ENCODE measurements at regions not wholly inside any gene's neighbourhood (a gene's known extent, or its start where the extent isn't known, plus 50 kb on each side); places are given as distances from the start of the nearest gene placed in this dataset.

DNA sequence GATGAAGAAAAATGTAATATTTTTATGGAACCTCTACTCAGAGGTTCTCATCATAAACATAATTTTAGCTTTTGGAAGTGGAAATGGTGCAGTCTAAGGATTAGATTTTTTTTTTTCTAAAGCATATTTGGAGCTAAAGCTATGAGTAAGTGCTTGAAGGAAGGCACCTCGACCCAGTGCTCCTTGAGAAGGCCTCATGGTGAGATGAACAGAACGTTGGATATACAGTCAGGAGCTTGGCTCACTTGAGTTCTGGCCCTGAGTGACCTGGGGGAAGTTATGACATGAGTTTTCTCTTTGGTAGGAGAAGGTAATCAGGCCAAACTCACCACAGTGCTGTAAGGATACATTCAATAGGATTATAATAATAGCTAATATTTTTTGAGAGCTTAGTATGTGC, 163.3 kb downstream of the JCAD start:
- no peak for DNase-seq
- Histone ChIP-seq H3K4me1 (no peaks in the 10 kb centered on the region), H3K4me3 (ENCODE audit: low read depth, low read length) (no peak overlapping the region), H3K27me3 (no peaks in the 10 kb centered on the region), H3K36me3 (no peaks in the 10 kb centered on the region), H3K9me3 (no peaks in the 10 kb centered on the region)
- TF ChIP-seq, protein P1, sequence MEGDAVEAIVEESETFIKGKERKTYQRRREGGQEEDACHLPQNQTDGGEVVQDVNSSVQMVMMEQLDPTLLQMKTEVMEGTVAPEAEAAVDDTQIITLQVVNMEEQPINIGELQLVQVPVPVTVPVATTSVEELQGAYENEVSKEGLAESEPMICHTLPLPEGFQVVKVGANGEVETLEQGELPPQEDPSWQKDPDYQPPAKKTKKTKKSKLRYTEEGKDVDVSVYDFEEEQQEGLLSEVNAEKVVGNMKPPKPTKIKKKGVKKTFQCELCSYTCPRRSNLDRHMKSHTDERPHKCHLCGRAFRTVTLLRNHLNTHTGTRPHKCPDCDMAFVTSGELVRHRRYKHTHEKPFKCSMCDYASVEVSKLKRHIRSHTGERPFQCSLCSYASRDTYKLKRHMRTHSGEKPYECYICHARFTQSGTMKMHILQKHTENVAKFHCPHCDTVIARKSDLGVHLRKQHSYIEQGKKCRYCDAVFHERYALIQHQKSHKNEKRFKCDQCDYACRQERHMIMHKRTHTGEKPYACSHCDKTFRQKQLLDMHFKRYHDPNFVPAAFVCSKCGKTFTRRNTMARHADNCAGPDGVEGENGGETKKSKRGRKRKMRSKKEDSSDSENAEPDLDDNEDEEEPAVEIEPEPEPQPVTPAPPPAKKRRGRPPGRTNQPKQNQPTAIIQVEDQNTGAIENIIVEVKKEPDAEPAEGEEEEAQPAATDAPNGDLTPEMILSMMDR (IDR thresholded peaks at IDR 0.05; ENCODE audit: low read depth, low read length) = no peak

DNA sequence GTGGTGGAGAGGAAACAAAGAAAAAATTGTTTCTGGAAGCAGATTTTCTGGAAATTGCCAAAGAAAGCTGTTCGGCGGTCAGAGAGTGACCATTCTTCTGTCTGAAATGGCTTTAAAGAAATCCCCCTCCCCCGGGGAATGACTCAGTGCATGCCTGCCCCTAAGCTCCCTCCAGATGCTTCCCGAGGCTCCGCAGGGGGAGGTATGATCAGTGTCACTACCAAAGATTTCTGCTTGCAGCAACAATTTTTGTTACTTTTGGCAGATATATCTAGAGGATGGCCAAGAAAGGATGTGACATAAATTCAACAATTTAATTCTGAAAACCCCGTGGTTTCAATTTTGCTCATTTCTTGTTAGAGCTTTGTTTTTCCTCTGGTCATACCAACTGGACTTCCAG, 163.9 kb downstream of the JCAD start:
- TF ChIP-seq, protein P1 (IDR thresholded peaks at IDR 0.05; ENCODE audit: low read depth, low read length) = no peak
- Histone ChIP-seq H3K27me3 (no peaks in the 10 kb centered on the region), H3K4me1 (no peaks in the 10 kb centered on the region), H3K9me3 (no peaks in the 10 kb centered on the region), H3K36me3 (no peaks in the 10 kb centered on the region), H3K4me3 (ENCODE audit: low read depth, low read length) (no peak overlapping the region)
- DNase-seq = no peak

DNA sequence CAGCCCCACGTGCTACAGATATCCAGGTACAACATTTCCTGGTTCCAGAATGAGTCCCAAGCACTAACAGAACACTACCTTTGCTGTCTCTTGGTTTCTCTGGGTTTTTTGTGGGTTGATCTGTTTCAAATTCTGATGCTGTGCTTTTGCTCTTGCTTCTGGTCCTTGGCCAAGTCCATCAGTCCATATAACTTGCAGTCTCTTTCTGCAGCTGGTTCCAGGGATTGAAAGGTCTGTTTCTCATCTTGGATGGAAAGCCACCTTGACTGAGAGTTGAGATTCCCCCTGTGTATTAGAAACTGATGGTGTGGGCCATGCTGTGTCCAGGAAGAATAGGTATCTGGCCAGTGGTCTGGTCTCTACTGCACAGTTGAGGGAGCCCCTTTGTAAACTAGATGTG, 171.1 kb downstream of the JCAD start:
- no peaks in the 10 kb centered on the region for H3K27me3 ChIP-seq
- no peaks in the 10 kb centered on the region for H3K36me3 ChIP-seq
- H3K9me3 ChIP-seq = no peaks in the 10 kb centered on the region
- no peaks in the 10 kb centered on the region for H3K4me1 ChIP-seq
- H3K4me3 ChIP-seq (ENCODE audit: low read depth, low read length) = no peak overlapping the region
- TF ChIP-seq, protein P1 (IDR thresholded peaks at IDR 0.05; ENCODE audit: low read depth, low read length) = no peak
- no peak for DNase-seq

DNA sequence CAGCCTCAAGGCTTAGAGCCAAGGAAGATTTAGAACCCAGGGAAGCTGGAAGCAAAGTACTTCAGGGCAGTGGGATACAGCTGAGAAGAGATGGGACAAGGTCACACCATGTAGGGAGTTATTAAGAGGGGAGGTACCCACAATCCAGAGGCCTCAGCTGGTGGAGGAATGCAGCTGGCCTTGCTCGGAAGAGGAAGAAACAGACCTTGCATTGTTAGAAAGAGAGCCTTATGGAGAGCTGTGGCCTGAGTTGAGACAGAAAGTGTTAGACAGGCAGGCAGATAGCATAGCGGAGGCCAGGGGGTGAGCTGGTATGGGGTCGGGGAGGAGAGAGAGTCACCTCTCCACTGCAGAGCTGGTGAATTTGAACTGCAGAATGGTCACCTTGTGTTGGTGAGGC, 173.1 kb downstream of the JCAD start:
- DNase-seq = no peak
- Histone ChIP-seq H3K27me3 (no peaks in the 10 kb centered on the region), H3K4me3 (ENCODE audit: low read depth, low read length) (no peak overlapping the region), H3K4me1 (no peaks in the 10 kb centered on the region), H3K36me3 (no peaks in the 10 kb centered on the region), H3K9me3 (no peaks in the 10 kb centered on the region)
- TF ChIP-seq, protein P1 (IDR thresholded peaks at IDR 0.05; ENCODE audit: low read depth, low read length) = no peak

DNA sequence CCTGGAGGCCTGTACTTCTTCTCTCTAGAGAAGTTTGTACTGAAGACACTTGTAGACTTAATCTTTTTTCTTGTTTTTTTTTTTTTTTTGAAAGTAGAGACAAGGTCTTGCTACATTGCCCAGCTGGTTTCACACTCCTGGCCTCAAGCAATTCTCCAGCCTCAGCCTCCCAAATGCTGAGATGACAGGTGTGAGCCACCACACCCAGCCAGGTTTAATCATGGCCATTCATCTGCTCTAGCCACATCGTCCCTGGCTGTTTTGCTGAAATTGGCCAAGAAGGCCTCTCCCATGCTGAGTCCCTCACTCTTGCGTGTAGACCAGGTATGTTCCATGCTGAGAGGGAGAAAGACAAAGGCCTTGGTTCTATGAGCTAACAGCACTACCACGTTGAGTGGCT, 176.2 kb downstream of the JCAD start:
- no peak for DNase-seq
- no peaks in the 10 kb centered on the region for H3K9me3 ChIP-seq
- no peak overlapping the region for H3K4me3 ChIP-seq (ENCODE audit: low read depth, low read length)
- H3K36me3 ChIP-seq = no peaks in the 10 kb centered on the region
- H3K27me3 ChIP-seq = no peaks in the 10 kb centered on the region
- TF ChIP-seq, protein P1 (IDR thresholded peaks at IDR 0.05; ENCODE audit: low read depth, low read length) = no peak
- no peaks in the 10 kb centered on the region for H3K4me1 ChIP-seq

DNA sequence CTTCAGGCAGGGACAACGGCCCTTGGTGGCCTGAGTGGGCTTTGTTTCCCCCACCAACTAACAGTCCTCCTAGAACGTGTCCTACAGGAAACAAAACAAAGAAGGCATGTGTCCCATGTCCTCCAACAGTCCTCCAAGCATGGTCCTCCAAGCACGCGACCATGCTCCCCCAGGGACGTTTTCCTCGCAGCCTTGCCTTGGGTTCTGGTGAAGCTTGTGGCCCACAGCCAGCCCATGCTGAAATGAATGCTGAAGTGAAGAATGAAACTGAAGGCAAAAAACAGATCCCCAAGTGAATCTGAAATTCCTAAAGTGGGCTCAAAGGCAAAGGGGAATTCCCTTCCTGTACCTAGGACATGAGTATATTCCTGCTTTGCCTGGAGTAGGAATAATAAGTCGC, 176.6 kb downstream of the JCAD start:
- no peak for DNase-seq
- Histone ChIP-seq H3K9me3 (no peaks in the 10 kb centered on the region), H3K36me3 (no peaks in the 10 kb centered on the region), H3K4me1 (no peaks in the 10 kb centered on the region), H3K4me3 (ENCODE audit: low read depth, low read length) (no peak overlapping the region), H3K27me3 (no peaks in the 10 kb centered on the region)
- TF ChIP-seq, protein P1 (IDR thresholded peaks at IDR 0.05; ENCODE audit: low read depth, low read length) = no peak
